Panc1 (cell line): ENCODE measurements at regions not wholly inside any gene's neighbourhood (a gene's known extent, or its start where the extent isn't known, plus 50 kb on each side); places are given as distances from the start of the nearest gene placed in this dataset.

Experiments used
- ATAC-seq: fragments of 200-7000 bp; cut with Tn5 transposase; 2 replicates; pipeline ENCODE4 v1.9.1; 2020; ENCODE audit warnings: mild to moderate bottlenecking, moderate library complexity
- BruUV-seq: library from RNA; stranded (reverse); fragments of 400-500 nt; replicated peaks from 2 replicates; lab custom pipeline; 2021; lab: Mats Ljungman, UMichigan
- CTCF ChIA-PET: fragments of 300-600 bp; sonication (Branson Sonifier 250); formaldehyde crosslinking; loops from one replicate; lab custom pipeline; 2022; ENCODE audit warnings: antibody characterized with exemption; lab: Charles Lee
- POLR2A ChIA-PET: fragments of 300-600 bp; sonication (Branson Sonifier 250); formaldehyde crosslinking; loops from one replicate; lab custom pipeline; 2022; ENCODE audit warnings: antibody characterized with exemption; lab: Charles Lee
- DNase-seq: peaks from one replicate; pipeline ENCODE4 v3.0.0-alpha.2; 2010; ENCODE audit warnings: low read depth, low spot score
- H3K27ac ChIP-seq: 2 replicates; pipeline ENCODE4 v1.5.1; 2011; ENCODE audit warnings: mild to moderate bottlenecking, low read length, inconsistent platforms
- H3K27me3 ChIP-seq: fragments of 200-500 bp; sonication (Bioruptor generic); 2 replicates; pipeline ENCODE4 v1.6.0; 2014; ENCODE audit warnings: low read length, inconsistent platforms; ENCODE audit not compliant: control insufficient read depth, insufficient read depth
- H3K36me3 ChIP-seq: fragments of 200-500 bp; sonication (Bioruptor generic); 2 replicates; pipeline ENCODE4 v1.5.1; 2014; ENCODE audit warnings: inconsistent platforms, mild to moderate bottlenecking, low read length, moderate library complexity; ENCODE audit not compliant: control insufficient read depth, insufficient read depth
- H3K4me1 ChIP-seq: 2 replicates; pipeline ENCODE4 v1.5.1; 2011; ENCODE audit warnings: inconsistent platforms, mild to moderate bottlenecking, low read length, moderate library complexity; ENCODE audit not compliant: control insufficient read depth, insufficient read depth
- H3K4me3 ChIP-seq, 2 experiments: 2 replicates each; pipeline ENCODE4 v1.5.1; 2011 to 2012; ENCODE audit warnings: low read depth in 2 of 2, low read length in 2 of 2, mild to moderate bottlenecking in 2 of 2, inconsistent platforms in 1 of 2, moderate library complexity in 1 of 2
- H3K9me3 ChIP-seq: fragments of 200-500 bp; sonication (Bioruptor generic); 2 replicates; pipeline ENCODE4 v1.5.1; 2014; ENCODE audit warnings: low read depth, mild to moderate bottlenecking, inconsistent platforms, low read length, moderate library complexity; ENCODE audit not compliant: control insufficient read depth, insufficient read depth
- CTCF ChIP-seq: fragments of 450-650 bp; IDR thresholded peaks from 2 replicates; pipeline ENCODE4 v1.5.1; 2017; ENCODE audit warnings: mild to moderate bottlenecking
- POLR2AphosphoS5 ChIP-seq: IDR thresholded peaks from 2 replicates; pipeline ENCODE4 v1.6.1; 2012; ENCODE audit warnings: mild to moderate bottlenecking, low read depth, low read length, moderate library complexity
- REST ChIP-seq, 2 experiments: IDR thresholded peaks; 2 replicates each; pipeline ENCODE4 v1.6.1; 2011 to 2012; ENCODE audit warnings: low read depth in 2 of 2, control low read depth in 1 of 2, low read length in 1 of 2, mild to moderate bottlenecking in 1 of 2, moderate library complexity in 1 of 2; ENCODE audit not compliant: insufficient read depth in 1 of 2
- SIN3A ChIP-seq: IDR thresholded peaks from 2 replicates; pipeline ENCODE4 v1.6.1; 2012; ENCODE audit warnings: low read depth, mild to moderate bottlenecking, low read length, moderate library complexity, borderline replicate concordance; ENCODE audit not compliant: insufficient read depth
- TCF7L2 ChIP-seq: IDR thresholded peaks from 2 replicates; pipeline ENCODE4 v1.6.1; 2011; ENCODE audit warnings: mild to moderate bottlenecking, low read depth, low read length, inconsistent platforms
- in situ Hi-C: cut with HindIII; loops from 2 replicates; pipeline ENCODE4 v1.10.0; 2016; ENCODE audit warnings: low sequenced_read_pairs, low pct_unique_long_range_greater_than_20kb
- intact Hi-C: fragments of 100-400 bp; cut with micrococcal nuclease; formaldehyde crosslinking; loops from one replicate; pipeline ENCODE4 v1.10.0; 2022; ENCODE audit not compliant: unreplicated experiment

- DNase-seq (no peak), ATAC-seq (no peak)
- Histone ChIP-seq H3K27me3 (no peaks in the 10 kb centered on the region), H3K36me3 (no peaks in the 10 kb centered on the region), H3K4me1 (no peaks in the 10 kb centered on the region), H3K27ac (no peak overlapping the region), H3K4me3 (no peak overlapping the region), H3K9me3 (no peaks in the 10 kb centered on the region)
- TF ChIP-seq POLR2AphosphoS5 = no peak
- no peak for TF ChIP-seq TCF7L2
- TF ChIP-seq REST (IDR thresholded peaks at IDR 0.05; ENCODE audit: insufficient read depth in 1 of 2, low read depth in 2 of 2, low read length in 1 of 2) = no peak
- TF ChIP-seq CTCF = no peak
- TF ChIP-seq SIN3A = no peak
- POLR2A ChIA-PET = no interaction called here
- no TSS peak for BruUV-seq
- in situ Hi-C loops (no loop called here), intact Hi-C loops (no loop called here)
- CTCF ChIA-PET = no interaction called here
Measured at GRCh38 chr17:14871921-14872320, 393.2 kb downstream of the PMP22 start.

- ChIA-PET CTCF (no interaction called here), POLR2A (no interaction called here)
- TF ChIP-seq TCF7L2 = no peak
- TF ChIP-seq SIN3A = no peak
- TF ChIP-seq POLR2AphosphoS5 = no peak
- no peak for TF ChIP-seq CTCF
- TF ChIP-seq REST (IDR thresholded peaks at IDR 0.05; ENCODE audit: insufficient read depth in 1 of 2, low read depth in 2 of 2, low read length in 1 of 2) = no peak
- H3K36me3 ChIP-seq = no peaks in the 10 kb centered on the region
- H3K27me3 ChIP-seq = no peaks in the 10 kb centered on the region
- in situ Hi-C loops = no loop called here
- no TSS peak for BruUV-seq
- ATAC-seq (no peak), DNase-seq (no peak)
- intact Hi-C loops = no loop called here
- no peak overlapping the region for H3K4me3 ChIP-seq
- no peak overlapping the region for H3K27ac ChIP-seq
- no peaks in the 10 kb centered on the region for H3K9me3 ChIP-seq
- H3K4me1 ChIP-seq = no peaks in the 10 kb centered on the region
Measured at GRCh38 chr17:14866266-14866665, 398.9 kb downstream of the PMP22 start.
